ENCODE measurements at regions not wholly inside any gene's neighbourhood (a gene's known extent, or its start where the extent isn't known, plus 50 kb on each side); places are given as distances from the start of the nearest gene placed in this dataset.
"Not testable (repeated sequence)": the region's sequence is repeated elsewhere in the genome, so short reads cannot be mapped to it uniquely, and the experiment has no call there.

GRCh38 chr6:50571230-50571629, 142.1 kb upstream of the TFAP2D start:
- TF ChIP-seq, protein P1, sequence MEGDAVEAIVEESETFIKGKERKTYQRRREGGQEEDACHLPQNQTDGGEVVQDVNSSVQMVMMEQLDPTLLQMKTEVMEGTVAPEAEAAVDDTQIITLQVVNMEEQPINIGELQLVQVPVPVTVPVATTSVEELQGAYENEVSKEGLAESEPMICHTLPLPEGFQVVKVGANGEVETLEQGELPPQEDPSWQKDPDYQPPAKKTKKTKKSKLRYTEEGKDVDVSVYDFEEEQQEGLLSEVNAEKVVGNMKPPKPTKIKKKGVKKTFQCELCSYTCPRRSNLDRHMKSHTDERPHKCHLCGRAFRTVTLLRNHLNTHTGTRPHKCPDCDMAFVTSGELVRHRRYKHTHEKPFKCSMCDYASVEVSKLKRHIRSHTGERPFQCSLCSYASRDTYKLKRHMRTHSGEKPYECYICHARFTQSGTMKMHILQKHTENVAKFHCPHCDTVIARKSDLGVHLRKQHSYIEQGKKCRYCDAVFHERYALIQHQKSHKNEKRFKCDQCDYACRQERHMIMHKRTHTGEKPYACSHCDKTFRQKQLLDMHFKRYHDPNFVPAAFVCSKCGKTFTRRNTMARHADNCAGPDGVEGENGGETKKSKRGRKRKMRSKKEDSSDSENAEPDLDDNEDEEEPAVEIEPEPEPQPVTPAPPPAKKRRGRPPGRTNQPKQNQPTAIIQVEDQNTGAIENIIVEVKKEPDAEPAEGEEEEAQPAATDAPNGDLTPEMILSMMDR (IDR thresholded peaks at IDR 0.05 in 4 of 5, conservative IDR thresholded peaks at IDR 0.05 in 1 of 5), result not testable (repeated sequence)
- TF ChIP-seq POLR2A (IDR thresholded peaks at IDR 0.05), result not testable (repeated sequence)
